ENCODE measurements at regions not wholly inside any gene's neighbourhood (a gene's known extent, or its start where the extent isn't known, plus 50 kb on each side); places are given as distances from the start of the nearest gene placed in this dataset.

DNA sequence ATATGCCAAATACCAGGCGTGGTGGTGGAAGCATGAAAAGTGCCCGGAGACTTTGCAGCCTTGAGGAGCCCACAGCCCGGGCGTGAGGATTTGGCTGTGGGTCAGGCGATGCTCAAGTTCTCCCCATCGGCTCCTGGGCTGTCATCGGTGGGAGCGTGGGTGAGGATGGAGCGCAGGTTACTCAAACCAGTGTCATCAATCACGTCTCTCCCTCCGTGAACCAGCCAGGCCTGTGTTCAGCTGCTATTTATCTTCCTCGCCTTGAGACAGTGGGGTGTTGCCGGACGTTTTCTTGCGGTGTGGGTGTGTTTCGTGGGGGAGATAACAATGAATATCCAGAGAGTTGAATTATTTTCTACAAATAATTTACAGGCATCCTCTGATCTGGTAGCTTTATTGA is 317.6 kb downstream of the EIPR1 start:
- TF ChIP-seq, protein P1, sequence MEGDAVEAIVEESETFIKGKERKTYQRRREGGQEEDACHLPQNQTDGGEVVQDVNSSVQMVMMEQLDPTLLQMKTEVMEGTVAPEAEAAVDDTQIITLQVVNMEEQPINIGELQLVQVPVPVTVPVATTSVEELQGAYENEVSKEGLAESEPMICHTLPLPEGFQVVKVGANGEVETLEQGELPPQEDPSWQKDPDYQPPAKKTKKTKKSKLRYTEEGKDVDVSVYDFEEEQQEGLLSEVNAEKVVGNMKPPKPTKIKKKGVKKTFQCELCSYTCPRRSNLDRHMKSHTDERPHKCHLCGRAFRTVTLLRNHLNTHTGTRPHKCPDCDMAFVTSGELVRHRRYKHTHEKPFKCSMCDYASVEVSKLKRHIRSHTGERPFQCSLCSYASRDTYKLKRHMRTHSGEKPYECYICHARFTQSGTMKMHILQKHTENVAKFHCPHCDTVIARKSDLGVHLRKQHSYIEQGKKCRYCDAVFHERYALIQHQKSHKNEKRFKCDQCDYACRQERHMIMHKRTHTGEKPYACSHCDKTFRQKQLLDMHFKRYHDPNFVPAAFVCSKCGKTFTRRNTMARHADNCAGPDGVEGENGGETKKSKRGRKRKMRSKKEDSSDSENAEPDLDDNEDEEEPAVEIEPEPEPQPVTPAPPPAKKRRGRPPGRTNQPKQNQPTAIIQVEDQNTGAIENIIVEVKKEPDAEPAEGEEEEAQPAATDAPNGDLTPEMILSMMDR (IDR thresholded peaks at IDR 0.05 in 4 of 5, conservative IDR thresholded peaks at IDR 0.05 in 1 of 5), result no peak
- TF ChIP-seq POLR2A (IDR thresholded peaks at IDR 0.05), result no peak

All from gastrocnemius medialis (tissue), 4 donors.